Vagina (tissue), 2 donors: ENCODE measurements at regions not wholly inside any gene's neighbourhood (a gene's known extent, or its start where the extent isn't known, plus 50 kb on each side); places are given as distances from the start of the nearest gene placed in this dataset.

ENCODE experiments used
- CTCF ChIP-seq, 3 experiments: fragments of 450-650 bp in 2 of 3; fragments of 200-600 bp in 1 of 3; sonication (generic) in 1 of 3; IDR thresholded peaks; one replicate each; pipeline ENCODE4 v1.5.1; 2017 to 2019; ENCODE audit warnings: antibody characterized with exemption in 3 of 3, mild to moderate bottlenecking in 2 of 3, moderate library complexity in 2 of 3
- POLR2AphosphoS5 ChIP-seq, 2 donors: sonication (generic); formaldehyde crosslinking; IDR thresholded peaks; one replicate each; pipeline ENCODE4 v1.9.0; 2017; ENCODE audit warnings: antibody characterized with exemption in 2 of 2, mild to moderate bottlenecking in 2 of 2, low read depth in 1 of 2; ENCODE audit not compliant: insufficient read depth in 1 of 2

GRCh38 chr16:49095539-49095938, 186.1 kb downstream of the CBLN1 start:
- TF ChIP-seq CTCF (IDR thresholded peaks at IDR 0.05) (no peak), POLR2AphosphoS5 (IDR thresholded peaks at IDR 0.05; ENCODE audit: insufficient read depth in 1 of 2, low read depth in 1 of 2) (no peak)
